HPDE6-E6E7 (cell line): ENCODE measurements at regions not wholly inside any gene's neighbourhood (a gene's known extent, or its start where the extent isn't known, plus 50 kb on each side); places are given as distances from the start of the nearest gene placed in this dataset.

Experiments used
- DNase-seq: peaks from one replicate; pipeline ENCODE4 v3.0.0; 2011; ENCODE audit warnings: missing footprints; ENCODE audit errors: extremely low spot score

DNA sequence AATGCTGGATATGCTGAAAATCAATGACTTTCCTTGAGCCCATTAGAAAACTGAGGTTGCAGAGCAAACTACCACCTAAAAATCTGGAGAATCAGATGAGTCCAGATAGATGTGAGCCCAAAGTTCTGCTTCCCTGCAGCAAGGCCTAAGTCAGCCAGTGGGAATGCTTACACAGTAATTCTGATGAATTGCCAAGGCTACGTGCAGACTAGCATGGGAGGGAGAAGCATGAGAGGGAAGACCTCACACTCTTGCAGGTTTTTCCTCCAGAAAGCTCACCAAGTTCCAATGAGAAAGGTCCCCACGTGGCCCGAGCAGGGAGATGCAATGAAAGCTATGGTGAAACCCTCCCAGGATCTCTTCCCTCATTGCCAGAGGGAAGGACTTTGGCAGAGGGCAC lies 104.8 kb upstream of the SIRPA start:
- no peak for DNase-seq

DNA sequence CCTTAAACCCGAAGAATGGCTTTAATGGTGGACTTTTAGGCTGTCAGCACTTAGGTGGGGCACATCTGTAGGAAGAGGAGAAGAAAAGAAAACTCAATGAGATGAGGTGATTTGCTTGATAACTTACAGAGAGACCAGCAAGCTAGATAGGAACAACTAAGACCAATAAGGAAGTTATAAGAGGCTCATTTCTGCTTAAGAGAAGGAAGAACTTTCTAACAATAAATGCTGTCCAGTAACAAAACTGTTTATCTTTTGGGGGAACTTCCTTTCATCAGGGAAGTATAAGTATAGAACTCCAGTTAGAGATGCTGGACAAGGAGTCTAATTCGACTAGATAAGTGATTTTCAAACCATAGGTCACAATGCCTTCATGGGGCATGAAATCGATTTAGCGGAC lies 107.2 kb upstream of the SIRPA start:
- no peak for DNase-seq

DNA sequence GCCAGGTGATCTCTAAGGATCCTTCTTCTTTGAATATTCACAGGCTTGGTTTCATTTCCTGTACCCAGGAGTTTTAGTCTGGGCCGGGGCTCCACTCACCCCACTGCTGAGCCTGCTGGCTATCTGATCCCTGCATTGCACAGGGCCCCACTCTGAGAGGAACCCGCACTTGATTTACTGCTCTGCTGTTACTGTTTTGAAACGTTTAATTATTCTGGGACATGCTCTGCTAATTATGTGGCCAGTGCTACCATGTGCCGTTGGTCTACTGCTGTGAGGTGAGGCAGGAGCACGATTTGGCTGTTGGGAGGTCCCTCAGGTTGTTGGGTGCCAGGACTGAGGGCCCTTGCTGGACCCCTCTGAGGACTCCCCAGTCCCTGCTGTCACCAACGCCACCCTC lies 108.7 kb upstream of the SIRPA start:
- DNase-seq, result no peak

DNA sequence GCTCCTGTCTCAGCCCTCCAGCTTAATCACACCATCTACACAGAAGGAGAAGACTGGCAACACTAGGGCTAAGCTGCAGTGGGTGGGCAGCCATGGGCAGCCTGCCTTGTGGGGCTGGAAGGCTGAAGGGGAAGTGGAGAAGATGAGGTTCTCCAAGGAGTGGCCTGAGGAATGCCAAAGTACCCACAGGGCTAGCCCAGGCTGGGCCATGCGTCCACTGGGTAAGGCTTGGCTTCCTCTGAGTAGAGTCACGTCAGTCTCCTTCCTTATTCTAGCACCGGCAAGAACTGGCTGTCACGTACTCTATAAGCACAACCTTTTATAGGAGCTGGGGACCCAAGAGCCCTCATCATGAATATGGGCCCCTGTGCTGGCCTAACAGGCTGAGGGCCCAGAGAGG lies 110.6 kb upstream of the SIRPA start:
- no peak for DNase-seq

DNA sequence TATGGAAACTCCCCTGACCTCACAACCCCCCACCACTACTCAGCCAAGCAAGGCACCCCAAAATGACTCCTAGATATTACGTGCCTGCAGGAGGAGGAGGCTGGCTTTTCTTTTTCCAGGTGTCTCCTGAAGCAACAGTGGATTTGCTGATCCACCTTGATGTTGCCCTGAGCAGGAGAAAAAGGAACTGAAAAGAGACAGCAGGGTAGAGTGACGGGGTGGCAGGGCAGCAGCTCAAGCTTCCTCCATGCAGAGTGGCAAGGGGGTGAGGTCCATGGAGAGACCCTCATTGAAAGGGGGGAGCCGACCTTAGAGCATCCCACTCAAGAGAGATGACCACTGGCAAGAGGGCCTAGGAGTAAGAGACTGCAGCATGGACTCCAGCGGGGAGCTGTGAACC lies 112.0 kb upstream of the SIRPA start:
- DNase-seq, result no peak

DNA sequence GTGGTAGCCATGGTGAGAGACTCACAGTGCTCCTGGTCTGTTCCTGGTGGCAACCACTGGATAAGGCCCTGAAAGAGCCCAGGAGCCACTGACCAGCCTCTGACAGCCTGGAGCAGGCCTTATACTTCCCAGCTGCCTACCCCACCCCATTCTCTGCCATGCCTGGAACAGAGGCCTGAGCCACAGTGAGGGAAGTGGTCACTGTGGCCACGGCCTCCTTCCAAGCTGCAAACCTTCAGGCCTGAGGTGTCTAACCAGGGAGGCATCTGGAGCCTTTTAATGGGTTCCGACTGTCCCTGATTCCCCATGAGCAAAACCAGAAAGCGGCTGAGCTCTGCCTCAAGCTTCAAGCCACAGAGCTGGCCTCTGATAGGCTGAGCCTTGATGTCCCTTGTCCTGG lies 113.0 kb upstream of the SIRPA start:
- no peak for DNase-seq

DNA sequence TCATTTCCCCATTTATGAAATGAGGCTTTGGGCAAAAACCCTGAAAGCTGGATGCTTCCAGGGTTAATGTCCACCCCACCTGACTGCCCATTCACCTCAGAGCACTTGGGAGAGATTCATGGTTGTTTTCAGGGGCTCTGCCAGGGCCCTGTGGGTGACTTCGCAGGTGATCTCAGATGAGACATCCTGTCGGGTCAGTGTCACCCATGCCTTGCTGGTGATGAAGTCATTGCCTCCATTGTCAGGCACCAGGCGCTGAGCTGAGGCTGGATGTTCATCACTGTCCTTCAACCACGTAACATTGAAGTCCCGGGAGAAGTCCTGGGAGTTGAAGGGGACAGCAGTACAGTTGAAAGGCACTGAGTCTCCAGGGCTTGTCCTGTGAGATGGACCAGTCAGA lies 115.6 kb upstream of the SIRPA start:
- no peak for DNase-seq

DNA sequence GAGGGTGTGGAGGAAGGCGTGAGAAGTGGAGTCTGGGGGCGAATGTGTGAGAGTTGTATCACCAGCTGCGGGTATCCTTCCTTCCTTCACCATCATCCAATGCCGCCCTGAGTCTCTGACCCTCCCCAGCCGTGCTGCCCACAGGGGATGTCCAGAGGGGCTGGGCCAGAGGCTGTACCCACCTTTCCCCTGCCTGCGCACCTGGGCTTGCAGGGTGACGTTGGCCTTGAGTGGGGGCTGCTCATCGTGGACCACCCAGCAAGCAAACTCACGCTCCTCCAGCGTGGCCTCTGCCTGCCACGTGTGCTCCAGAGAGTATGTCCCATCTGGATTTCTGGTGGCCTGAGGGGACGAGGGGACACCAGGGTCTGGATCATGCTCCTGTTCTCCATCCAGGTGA lies 116.9 kb upstream of the SIRPA start:
- DNase-seq, result no peak

DNA sequence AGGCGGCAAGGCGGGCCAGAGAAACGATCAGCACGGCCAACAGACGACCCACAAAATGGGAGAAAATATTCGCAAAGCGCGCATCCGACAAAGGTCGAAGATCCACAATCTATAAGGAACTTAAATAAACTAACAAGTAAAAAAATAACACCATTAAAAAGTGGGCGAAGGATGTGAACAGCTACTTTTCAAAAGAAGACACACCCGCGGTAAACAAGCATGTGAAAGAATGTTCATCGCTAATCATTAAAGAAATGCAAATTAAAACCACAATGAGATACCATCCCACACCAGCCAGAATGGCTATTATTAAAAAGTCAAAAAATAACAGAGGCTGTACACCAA lies 117.8 kb upstream of the SIRPA start:
- no peak for DNase-seq

DNA sequence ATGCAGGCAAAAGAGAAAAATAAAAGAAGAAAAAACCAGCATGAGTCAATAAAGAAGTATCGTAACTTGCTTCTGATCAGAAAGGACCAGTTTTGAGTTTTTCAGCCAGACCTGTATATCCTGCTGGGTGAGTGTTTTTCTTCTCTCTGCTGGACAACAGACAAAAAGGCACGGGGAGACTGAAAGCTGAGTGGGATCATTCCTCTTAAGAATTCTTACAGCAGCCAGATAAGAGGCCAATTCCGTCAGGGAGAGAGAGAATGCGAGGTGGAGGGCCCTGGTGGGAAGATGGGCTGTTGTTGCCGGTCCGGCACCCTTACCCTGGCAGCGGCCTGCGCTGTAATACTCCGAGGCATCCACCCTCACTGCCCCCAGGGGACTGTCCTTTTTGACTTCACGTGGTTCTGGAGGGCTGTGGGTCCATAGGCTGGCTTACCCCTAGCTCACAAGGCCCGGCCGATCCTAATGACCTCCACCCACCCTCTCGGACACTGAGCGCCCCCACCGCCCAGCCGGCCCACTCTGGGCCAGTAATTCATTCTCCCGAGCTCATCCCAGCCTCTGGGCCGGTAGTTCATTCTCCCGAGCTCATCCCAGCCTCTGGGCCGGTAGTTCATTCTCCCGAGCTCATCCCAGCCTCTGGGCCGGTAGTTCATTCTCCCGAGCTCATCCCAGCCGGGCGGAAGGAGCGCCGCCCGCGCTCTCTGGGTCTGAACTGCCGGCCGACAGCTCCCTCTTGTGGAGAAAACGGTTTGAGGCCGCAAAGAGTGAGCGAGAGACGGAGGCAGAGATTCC lies 118.3 kb upstream of the SIRPA start:
- peak; percentile 63 for DNase-seq

DNA sequence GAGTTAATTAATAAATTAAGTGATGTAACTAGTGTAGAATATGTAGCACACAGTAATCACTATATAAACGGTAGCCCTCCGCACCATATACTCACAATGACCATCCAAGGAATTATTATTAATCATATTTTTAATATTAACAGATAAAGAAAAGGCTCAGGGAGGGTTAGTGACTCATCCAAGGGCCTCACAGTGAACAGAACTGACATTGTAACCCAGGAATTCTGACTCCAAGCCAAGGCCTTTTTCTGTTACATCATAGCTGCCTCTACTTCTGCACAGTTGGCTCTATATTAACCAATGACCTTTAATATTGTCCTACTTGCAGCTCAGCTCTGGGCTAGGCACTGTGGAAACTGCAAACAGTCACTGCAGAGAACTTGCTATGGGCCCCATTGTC lies 117.5 kb upstream of the SIRPG start:
- no peak for DNase-seq

DNA sequence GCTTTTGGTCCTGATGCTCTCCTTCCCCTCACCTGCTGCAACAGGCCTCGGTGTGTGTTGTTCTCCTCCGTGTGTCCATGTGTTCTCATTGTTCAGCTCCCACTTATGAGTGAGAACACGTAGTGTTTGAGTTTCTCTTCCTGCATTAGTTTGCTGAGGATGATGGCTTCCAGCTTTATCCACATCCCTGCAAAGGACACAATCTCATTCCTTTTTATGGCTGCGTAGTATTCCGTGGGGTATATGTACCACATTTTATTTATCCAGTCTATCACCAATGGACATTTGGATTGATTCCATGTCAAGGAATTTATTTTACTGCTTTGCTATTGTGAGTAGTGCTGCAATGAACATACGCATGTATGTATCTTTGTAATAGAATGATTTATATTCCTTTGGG lies 116.9 kb upstream of the SIRPG start:
- DNase-seq, result no peak

DNA sequence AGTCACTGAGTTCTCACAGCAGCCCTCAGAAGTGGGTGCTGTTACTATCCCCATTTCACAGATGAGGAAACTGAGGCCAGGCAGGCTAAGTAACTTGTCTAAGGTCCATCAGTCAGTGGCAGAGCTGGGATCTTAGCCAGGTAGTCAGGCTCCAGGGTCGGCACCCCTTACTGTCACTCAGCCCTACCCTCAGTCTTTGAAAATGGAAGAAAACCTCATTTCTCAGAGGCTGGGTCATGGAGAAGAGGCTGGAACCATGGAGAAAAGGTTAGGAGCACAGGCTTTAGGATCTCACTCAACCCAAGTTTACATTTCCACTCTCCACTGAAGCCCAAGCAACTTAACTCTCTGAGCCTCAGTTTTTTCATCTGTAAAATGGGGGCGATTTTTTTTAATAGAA lies 116.2 kb upstream of the SIRPG start:
- DNase-seq, result no peak

DNA sequence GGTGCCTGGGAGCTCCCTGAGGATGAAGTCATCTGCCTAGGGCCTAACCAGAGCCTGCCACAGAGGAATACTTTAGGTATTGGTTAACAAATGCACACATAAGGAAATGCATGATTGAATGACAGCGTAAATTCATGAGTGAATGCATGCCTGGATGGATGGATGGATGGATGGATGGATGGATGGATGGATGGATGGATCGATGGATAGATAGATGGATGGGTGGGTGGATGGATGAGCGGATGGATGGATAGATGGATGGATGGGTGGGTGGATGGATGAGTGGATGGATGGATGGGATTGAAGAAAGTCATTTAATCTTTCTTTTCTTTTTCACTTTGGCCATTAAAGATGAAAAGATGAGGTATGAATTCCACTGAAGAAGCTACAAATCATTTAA lies 111.9 kb upstream of the SIRPG start:
- DNase-seq, result no peak

DNA sequence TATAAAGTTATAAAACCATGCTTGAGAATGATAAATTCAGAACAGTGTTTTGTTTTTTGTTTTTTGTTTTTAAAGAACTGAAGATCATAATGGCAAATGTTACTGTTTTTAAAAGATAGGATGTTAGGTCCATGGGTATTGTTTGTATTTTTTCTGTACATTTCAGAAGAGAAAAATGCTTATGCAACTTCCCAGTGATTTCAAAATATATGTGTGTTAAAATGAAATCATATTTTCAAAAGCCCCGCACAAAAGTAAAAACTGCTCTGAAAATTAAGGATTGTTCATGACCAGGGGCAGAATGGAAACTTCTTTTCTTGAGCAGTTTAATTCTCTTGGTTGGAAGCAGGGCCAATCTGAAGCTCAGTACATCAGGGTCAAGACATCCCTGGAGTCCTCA lies 109.2 kb upstream of the SIRPG start:
- no peak for DNase-seq

DNA sequence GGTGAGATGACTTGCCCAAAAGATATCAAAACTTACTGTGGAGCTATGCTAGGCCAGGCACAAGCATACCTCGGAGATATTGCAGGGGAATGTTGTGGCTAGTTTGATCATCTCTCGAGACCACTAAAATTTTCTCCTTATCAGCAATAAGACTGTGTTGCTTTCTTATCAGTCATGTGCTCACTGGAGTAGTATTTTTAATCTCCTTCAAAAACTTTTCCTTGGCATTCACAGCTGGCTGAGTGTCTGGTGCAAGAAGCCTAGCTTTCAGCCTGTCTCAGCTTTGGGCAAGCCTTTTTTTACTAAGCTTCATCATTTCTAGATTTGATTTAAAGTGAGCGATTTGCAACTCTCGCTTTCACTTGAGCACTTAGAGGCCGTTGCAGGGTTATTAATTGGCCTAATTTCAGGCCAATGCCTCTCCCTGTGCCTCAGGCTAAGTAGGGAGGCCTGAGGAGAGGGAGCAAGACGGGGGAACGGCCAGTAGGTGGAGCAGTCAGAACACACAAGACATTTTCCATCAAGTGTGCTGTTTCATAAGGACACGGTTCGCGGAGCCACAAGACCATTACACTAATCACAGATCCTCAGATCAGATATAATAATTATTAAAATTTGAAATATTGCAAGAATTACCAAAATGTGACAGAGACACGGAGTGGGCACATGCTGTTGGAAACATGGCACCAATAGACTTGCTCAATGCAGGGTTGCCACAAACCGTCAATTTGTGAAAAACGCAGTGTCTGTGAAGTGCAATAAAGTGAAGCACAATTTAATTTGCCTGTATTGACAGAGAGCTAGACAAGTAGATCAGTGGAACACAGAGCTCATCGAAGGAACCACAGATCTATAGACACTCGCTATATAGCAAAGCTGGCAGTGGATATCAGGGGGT lies 106.8 kb upstream of the SIRPG start:
- DNase-seq, result peak; percentile 68

DNA sequence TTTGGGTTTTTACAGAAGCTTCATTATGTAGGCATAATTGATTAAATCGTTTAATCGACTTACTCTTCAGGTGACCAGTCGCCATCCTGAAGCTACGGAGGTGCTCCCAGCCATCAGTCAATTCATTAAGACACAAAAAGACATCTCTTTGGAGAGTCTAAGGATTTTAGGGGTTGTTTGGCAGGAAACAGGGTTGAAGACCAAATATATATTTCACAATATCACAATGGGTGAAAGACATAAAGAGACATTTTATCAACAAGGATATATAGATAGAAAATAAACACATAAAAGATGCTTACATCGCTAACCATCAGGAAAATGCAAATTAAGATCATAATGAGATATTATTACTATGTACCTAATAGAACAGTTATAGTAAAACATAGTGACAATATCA lies 104.0 kb upstream of the SIRPG start:
- no peak for DNase-seq

DNA sequence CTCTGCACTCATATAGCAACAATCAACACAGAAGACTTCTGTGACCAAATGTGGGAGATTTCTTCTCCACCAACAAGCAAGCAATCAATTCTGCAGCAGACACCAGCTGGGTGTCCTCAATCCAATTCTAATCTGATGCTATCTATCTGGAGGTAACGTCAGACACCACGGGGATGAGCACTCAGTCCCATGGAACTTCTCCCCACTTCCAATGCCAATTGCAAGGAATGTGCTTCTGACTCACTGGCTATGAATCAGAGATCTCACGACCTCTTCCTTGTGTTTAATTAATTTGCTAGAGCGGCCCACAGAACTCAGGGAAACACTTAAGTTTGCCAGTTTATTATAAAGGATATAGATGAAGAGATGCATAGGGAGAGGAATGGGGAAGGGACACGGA lies 103.5 kb upstream of the SIRPG start:
- peak; percentile 82 for DNase-seq

DNA sequence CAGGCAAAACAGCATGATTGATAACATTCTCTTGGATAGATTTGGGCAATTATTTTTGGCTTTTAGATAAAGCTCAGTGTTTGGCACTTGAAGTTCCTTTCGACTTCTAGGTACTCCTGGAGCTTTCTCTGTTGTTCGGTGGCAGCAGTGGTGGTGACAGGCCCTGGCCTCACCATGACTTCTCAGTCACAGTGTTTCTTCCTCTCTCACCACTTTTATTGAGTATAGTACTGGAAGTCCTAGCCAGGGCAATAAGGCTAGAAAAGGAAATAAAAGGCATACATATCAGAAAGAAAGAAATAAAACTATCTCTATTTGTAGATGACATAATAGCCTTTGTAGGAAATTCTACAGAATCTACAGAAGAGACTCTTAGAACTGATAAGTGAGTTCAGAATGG lies 101.2 kb upstream of the SIRPG start:
- DNase-seq, result no peak

DNA sequence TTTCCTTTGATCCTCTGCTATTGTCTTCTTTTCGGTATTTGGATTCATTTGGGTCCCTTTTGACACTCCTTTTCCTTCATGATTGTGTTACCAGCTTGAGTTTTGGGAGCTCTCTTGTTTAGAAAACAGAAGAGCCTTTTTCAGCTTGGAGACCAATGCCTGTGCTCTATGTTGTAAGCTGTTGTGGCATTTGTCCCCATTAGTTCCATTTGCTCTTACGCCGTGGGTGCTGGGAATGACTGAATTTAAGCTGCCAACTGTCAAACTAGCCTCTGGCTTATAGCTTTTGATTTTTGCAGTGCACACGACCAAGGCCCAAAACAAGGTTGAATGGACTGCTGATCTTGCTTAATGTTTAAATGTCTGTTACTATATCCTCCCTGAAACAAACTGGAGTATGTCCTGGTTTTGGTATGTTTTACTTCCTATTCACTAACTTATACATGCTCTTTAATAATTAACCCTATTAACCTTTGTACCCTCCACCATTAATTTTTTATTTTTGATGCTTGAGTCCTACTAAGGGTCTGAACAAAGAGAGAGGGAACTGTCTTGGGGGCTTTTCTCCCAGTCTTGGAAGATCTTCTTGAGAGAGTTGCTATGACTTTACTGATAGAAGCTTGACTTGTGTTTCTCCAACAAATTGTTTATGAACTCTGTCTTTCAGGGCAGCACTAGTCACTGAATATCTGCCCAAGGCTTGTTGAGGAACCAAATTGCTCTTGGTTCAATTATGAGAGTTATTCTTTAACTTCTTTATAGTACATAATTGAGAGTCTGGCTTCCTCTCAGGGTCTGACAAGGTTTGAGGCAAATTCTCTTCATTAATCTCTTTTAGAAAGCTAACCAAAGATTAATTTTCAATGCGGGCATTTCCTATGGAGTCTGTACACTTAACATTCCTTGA lies 100.3 kb upstream of the SIRPG start:
- DNase-seq, result no peak

DNA sequence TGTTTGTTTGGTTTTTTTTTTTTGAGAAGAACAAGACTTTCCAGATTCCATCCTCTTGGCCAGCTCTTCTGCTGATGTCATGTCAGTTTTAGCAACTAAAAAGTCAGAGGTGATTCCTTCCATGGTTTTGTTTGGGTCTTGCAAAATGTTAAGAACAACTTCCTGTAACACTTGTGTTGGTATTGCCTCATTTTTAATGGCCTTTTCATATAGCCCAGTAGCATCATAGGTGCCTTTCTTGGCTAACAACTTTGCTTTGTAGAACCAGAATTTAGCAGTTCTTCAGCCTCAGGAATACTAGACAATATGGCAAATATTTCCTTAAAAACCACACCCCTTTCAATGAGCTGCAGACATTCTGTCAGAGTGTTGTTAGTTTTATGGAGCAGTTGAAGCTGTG lies 99.5 kb upstream of the SIRPG start:
- no peak for DNase-seq

DNA sequence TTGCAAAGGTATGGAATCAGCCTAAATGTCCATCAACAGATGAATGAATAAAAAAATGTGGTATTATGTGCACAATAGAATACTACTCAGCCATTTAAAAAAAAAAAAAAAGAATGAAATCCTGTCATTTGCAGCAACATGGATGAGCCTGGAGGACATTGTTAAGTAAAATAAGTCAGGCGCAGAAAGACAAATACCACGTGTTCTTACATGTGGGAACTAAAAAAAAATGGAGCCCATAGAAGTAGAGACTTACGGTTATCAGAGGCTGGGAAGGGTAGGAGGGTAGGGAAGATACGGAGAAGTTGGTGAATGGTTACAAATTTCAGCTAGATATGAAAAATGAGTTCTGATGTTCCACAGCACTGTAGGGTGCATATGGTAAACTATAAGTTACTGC lies 97.2 kb upstream of the SIRPG start:
- DNase-seq, result no peak
